Adrenal gland (tissue), 9 donors: ENCODE measurements at regions not wholly inside any gene's neighbourhood (a gene's known extent, or its start where the extent isn't known, plus 50 kb on each side); places are given as distances from the start of the nearest gene placed in this dataset.

ENCODE experiments used
- DNase-seq, 7 donors: peaks; one replicate each; pipeline ENCODE4 v3.0.0-alpha.2; 2019 to 2020
- H3K27ac ChIP-seq, 5 donors: fragments of 200-600 bp; sonication (generic) in 4 of 5; 1 replicate in 3 of 5; 2 replicates in 2 of 5; pipeline versions ENCODE4 v1.5.1 to v1.8.0; 2016 to 2020; ENCODE audit warnings: mild to moderate bottlenecking in 1 of 5
- H3K27me3 ChIP-seq: fragments of 200-600 bp; 2 replicates; pipeline ENCODE4 v1.8.0; 2021
- H3K36me3 ChIP-seq, 2 donors: fragments of 200-600 bp; replicated peaks in 1 of 2; 1 replicate in 1 of 2; 2 replicates in 1 of 2; pipeline versions ENCODE4 v1.5.1 to v1.8.0; 2018 to 2022
- H3K4me1 ChIP-seq, 2 donors: fragments of 200-600 bp; replicated peaks in 1 of 2; 1 replicate in 1 of 2; 2 replicates in 1 of 2; pipeline versions ENCODE4 v1.5.1 to v1.8.0; 2018 to 2021
- H3K4me3 ChIP-seq, 4 donors: fragments of 200-600 bp; sonication (generic) in 3 of 4; one replicate each; pipeline ENCODE4 v1.5.1; 2016 to 2018
- H3K9me3 ChIP-seq, 3 donors: fragments of 200-600 bp; sonication (generic) in 1 of 3; replicated peaks in 1 of 3; 1 replicate in 2 of 3; 2 replicates in 1 of 3; pipeline versions ENCODE4 v1.5.1 to v1.8.0; 2016 to 2021
- POLR2A ChIP-seq, 2 donors: fragments of 450-650 bp; IDR thresholded peaks; one replicate each; pipeline ENCODE4 v1.6.1; 2017; ENCODE audit warnings: antibody characterized with exemption in 2 of 2, mild to moderate bottlenecking in 2 of 2, moderate library complexity in 1 of 2
- WGBS, 4 donors: extraction: QIAGEN DNeasy Blood & Tissue Kit in 2 of 4; methylation state at CpG; one replicate each; pipeline versions ENCODE4 v1.1.5 to v1.1.7; 2013 to 2017; 5-methylcytosine and 5-hydroxymethylcytosine counted together
- intact Hi-C, 2 donors: fragments of 100-400 bp; cut with DNase I; formaldehyde crosslinking; loops; one replicate each; pipeline versions ENCODE4 v1.14.1 to v1.15.0; 2022 to 2023
- TF ChIP-seq, protein P1 (sequence below), 6 experiments: fragments of 450-650 bp in 4 of 6; fragments of 200-600 bp in 2 of 6; sonication (generic) in 1 of 6; IDR thresholded peaks; 1 replicate in 5 of 6; 2 replicates in 1 of 6; pipeline versions ENCODE4 v1.5.1 to v1.8.0; 2016 to 2021; ENCODE audit warnings: antibody characterized with exemption in 6 of 6, mild to moderate bottlenecking in 2 of 6, moderate library complexity in 1 of 6
- donor health status: healthy with polysubstance abuse.
- donor health status: Bipolar disorder and iron deficiency.
- donor health status: DM: yes; HTN: yes; CAD: no.
- donor health status: DM: no; HTN: no; CAD: no.
- donor health status: DM: no; HTN: no; CAD: no.

DNA sequence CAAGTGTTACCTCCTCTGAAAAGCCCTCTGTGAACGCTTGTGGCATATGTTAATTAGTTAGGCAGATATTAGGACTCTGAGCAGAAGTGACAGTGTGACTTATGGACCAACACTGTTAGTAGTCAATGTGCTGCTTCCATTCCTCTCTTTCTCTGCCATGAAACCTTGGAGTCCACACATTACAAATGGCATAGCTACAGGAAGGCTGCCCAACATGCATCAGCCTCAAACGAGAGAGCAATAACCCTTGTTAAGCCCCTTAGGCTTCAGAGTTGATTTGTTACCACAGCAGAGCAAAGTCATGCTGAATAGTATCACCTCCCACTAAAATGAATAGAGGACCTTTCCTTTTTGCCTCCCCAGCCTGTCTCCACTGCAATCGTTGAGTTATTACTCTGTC is 397.7 kb upstream of the SMARCA2 start:
- Histone ChIP-seq H3K4me1 (no peaks in the 10 kb centered on the region), H3K9me3 (no peaks in the 10 kb centered on the region), H3K27ac (no peak overlapping the region), H3K27me3 (no peaks in the 10 kb centered on the region), H3K36me3 (no peaks in the 10 kb centered on the region), H3K4me3 (no peak overlapping the region)
- WGBS, 4 donors: 51 to 67% (median 60%) methylated on average over 3 of the region's 3 CpGs
- DNase-seq: no peak
- no peak for TF ChIP-seq POLR2A (IDR thresholded peaks at IDR 0.05)
- TF ChIP-seq, protein P1, sequence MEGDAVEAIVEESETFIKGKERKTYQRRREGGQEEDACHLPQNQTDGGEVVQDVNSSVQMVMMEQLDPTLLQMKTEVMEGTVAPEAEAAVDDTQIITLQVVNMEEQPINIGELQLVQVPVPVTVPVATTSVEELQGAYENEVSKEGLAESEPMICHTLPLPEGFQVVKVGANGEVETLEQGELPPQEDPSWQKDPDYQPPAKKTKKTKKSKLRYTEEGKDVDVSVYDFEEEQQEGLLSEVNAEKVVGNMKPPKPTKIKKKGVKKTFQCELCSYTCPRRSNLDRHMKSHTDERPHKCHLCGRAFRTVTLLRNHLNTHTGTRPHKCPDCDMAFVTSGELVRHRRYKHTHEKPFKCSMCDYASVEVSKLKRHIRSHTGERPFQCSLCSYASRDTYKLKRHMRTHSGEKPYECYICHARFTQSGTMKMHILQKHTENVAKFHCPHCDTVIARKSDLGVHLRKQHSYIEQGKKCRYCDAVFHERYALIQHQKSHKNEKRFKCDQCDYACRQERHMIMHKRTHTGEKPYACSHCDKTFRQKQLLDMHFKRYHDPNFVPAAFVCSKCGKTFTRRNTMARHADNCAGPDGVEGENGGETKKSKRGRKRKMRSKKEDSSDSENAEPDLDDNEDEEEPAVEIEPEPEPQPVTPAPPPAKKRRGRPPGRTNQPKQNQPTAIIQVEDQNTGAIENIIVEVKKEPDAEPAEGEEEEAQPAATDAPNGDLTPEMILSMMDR (IDR thresholded peaks at IDR 0.05): no peak
- intact Hi-C loops: no loop called here

DNA sequence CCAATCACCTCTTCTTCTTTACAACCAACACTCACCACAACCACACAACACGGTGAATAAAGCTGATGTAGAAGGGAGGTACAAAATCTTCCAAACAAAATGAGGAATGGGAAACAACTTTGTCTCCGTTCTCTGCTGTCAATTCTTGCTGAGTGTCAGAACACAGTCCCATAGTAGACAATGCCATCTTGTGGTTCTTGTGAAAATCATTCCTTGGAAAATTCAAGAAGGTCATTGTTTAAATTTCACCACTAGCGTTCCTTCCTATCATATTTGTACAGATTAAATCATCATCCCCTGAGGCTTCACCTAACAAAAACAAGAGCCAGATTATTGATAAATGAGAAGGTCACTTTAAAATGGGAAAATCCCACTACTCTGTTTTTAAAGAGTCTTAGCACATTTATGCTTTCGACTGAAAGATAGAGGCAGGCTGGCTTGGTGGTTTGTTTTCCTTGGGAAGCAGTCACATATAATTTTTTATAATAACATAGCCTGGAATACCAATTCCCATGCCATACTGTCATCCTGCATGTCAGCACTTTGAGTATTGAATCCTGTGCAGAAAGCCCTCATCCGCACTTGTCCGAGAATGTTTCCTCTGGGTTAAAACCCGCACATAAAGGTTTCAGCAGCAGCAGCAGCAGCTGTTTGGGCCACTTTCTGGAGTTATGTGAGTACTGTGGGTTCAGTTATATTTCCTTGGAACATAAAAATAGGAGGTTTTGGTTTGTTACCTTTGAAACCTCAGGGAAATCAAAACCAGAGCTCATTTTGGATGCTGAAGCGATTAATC is 395.0 kb upstream of the SMARCA2 start:
- H3K36me3 ChIP-seq: no peaks in the 10 kb centered on the region
- TF ChIP-seq, protein P1 (IDR thresholded peaks at IDR 0.05): no peak
- no peak for TF ChIP-seq POLR2A (IDR thresholded peaks at IDR 0.05)
- intact Hi-C loops: no loop called here
- H3K4me3 ChIP-seq: no peak overlapping the region
- no peak for DNase-seq
- H3K27ac ChIP-seq: no peak overlapping the region
- WGBS, 4 donors: 52 to 58% (median 55%) methylated on average over 8 of the region's 8 CpGs
- no peaks in the 10 kb centered on the region for H3K4me1 ChIP-seq
- no peaks in the 10 kb centered on the region for H3K9me3 ChIP-seq
- no peaks in the 10 kb centered on the region for H3K27me3 ChIP-seq

DNA sequence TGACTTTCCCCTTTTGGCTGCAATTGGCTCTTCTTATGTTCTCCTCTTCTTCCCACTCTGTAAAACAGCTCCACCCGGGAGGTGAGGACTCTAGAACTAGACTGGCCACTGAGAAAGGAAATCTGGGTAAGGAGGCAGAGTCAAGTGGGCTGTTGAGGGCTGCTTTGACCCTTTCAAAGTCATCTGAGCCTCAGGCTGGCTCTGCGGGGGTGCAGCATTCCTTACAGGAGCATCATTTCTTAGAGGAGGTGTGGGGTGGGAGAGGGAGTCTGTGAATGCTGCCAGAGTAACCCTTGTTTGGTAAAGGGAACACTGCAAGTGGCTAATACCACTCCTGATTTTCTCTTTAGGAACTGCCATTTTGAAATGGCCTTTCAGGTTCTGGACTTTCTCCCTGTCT is 377.7 kb upstream of the SMARCA2 start:
- WGBS, 4 donors: 43 to 77% (median 57%) methylated on average over 2 of the region's 2 CpGs
- no peak for TF ChIP-seq POLR2A (IDR thresholded peaks at IDR 0.05)
- TF ChIP-seq, protein P1 (IDR thresholded peaks at IDR 0.05): no peak
- Histone ChIP-seq H3K4me3 (no peak overlapping the region), H3K36me3 (no peaks in the 10 kb centered on the region), H3K9me3 (no peaks in the 10 kb centered on the region), H3K4me1 (no peaks in the 10 kb centered on the region), H3K27me3 (no peaks in the 10 kb centered on the region), H3K27ac (no peak overlapping the region)
- no peak for DNase-seq
- intact Hi-C loops: no loop called here

DNA sequence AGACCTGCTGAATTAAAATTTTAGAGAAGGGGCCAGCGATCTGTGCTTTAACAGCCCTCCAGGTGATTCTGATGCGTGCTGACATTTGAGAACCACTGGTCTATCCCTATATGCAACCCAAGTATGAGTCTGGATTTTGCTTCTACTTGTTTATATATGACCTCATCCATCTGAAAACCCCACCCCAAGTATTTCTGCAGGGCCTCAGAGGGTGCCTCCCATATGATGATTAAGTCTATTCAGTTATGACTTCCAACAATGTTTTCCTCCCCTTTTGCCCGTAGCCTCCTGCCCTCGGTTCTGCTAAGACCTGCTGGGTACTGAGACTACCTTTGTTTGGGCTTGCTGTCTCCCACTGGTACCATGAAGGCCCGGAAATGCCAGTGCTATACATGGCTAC is 376.0 kb upstream of the SMARCA2 start:
- Histone ChIP-seq H3K4me1 (no peaks in the 10 kb centered on the region), H3K36me3 (no peaks in the 10 kb centered on the region), H3K27me3 (no peaks in the 10 kb centered on the region), H3K9me3 (no peaks in the 10 kb centered on the region), H3K27ac (no peak overlapping the region), H3K4me3 (no peak overlapping the region)
- 72 to 80% (median 75%) methylated on average over 5 of the region's 5 CpGs for WGBS, 4 donors
- TF ChIP-seq, protein P1 (IDR thresholded peaks at IDR 0.05): no peak
- no peak for TF ChIP-seq POLR2A (IDR thresholded peaks at IDR 0.05)
- intact Hi-C loops: no loop called here
- no peak for DNase-seq
